AG09309 (cell line): ENCODE measurements at regions not wholly inside any gene's neighbourhood (a gene's known extent, or its start where the extent isn't known, plus 50 kb on each side); places are given as distances from the start of the nearest gene placed in this dataset.

Source experiments
- DNase-seq: peaks from one replicate; pipeline ENCODE4 v3.0.0-alpha.2; 2010; ENCODE audit warnings: low read depth
- H3K4me3 ChIP-seq: 2 replicates; pipeline ENCODE4 v1.5.1; 2011; ENCODE audit warnings: mild to moderate bottlenecking, low read depth, low read length, moderate library complexity; ENCODE audit not compliant: control insufficient read depth
- CTCF ChIP-seq: IDR thresholded peaks from 2 replicates; pipeline ENCODE4 v1.5.1; 2011; ENCODE audit warnings: mild to moderate bottlenecking, low read depth, low read length, inconsistent platforms; ENCODE audit not compliant: insufficient read depth, control insufficient read depth; ENCODE audit errors: missing control alignments

GRCh38 chr2:183614799-183615435 lies 490.7 kb downstream of the NUP35 start:
- H3K4me3 ChIP-seq, result no peak overlapping the region
- TF ChIP-seq CTCF, result no peak
- DNase-seq, result no peak

GRCh38 chr2:183623227-183623626 lies 499.0 kb downstream of the NUP35 start:
- TF ChIP-seq CTCF, result no peak
- no peak for DNase-seq
- no peak overlapping the region for H3K4me3 ChIP-seq

- no peak for TF ChIP-seq CTCF
Measured at GRCh38 chr2:183630964-183631363, 506.7 kb downstream of the NUP35 start.

GRCh38 chr2:183656121-183656520 lies 531.9 kb downstream of the NUP35 start:
- no peak for TF ChIP-seq CTCF
- DNase-seq, result no peak
- H3K4me3 ChIP-seq, result no peak overlapping the region

More at GRCh38 chr2:183630964-183631363, 506.7 kb downstream of the NUP35 start:
- no peak for DNase-seq
- H3K4me3 ChIP-seq, result no peak overlapping the region

GRCh38 chr2:183665425-183665824 lies 541.2 kb downstream of the NUP35 start:
- TF ChIP-seq CTCF, result no peak
- no peak for DNase-seq
- H3K4me3 ChIP-seq, result no peak overlapping the region

GRCh38 chr2:183666031-183666430 lies 541.8 kb downstream of the NUP35 start:
- H3K4me3 ChIP-seq, result no peak overlapping the region
- DNase-seq, result no peak

More at GRCh38 chr2:183666031-183666430, 541.8 kb downstream of the NUP35 start:
- TF ChIP-seq CTCF, result no peak
